ENCODE measurements at regions not wholly inside any gene's neighbourhood (a gene's known extent, or its start where the extent isn't known, plus 50 kb on each side); places are given as distances from the start of the nearest gene placed in this dataset.

GRCh38 chr1:36579039-36579438 is 96.3 kb upstream of the CSF3R start (continued):
- TF ChIP-seq ZNF8 (CRISPR knock-in tag; IDR thresholded peaks at IDR 0.05): no peak
- no peak for TF ChIP-seq OSR1 (CRISPR knock-in tag; IDR thresholded peaks at IDR 0.05)
- TF ChIP-seq SNAI2 (CRISPR knock-in tag; IDR thresholded peaks at IDR 0.05): no peak
- TF ChIP-seq PPARA (CRISPR knock-in tag; IDR thresholded peaks at IDR 0.05; ENCODE audit: borderline replicate concordance): no peak

GRCh38 chr1:36576551-36577110 is 93.9 kb upstream of the CSF3R start:
- TF ChIP-seq CSRNP3 (CRISPR knock-in tag; IDR thresholded peaks at IDR 0.05) (no peak), ZC3H10 (CRISPR knock-in tag; IDR thresholded peaks at IDR 0.05) (no peak)
- ATAC-seq: no peak; the same call in 2 of the 3 replicates

- peak; percentile 97 for ATAC-seq
- TF ChIP-seq TCF4 (CRISPR knock-in tag; IDR thresholded peaks at IDR 0.05; ENCODE audit: borderline replicate concordance) (no peak), ESRRG (CRISPR knock-in tag; IDR thresholded peaks at IDR 0.05) (no peak), ARNTL (CRISPR knock-in tag; IDR thresholded peaks at IDR 0.05; ENCODE audit: borderline replicate concordance, low read depth) (no peak), ZFP3 (CRISPR knock-in tag; IDR thresholded peaks at IDR 0.05) (no peak), ZNF8 (CRISPR knock-in tag; IDR thresholded peaks at IDR 0.05) (no peak), RARB (CRISPR knock-in tag; IDR thresholded peaks at IDR 0.05) (no peak), CSDC2 (CRISPR knock-in tag; IDR thresholded peaks at IDR 0.05) (no peak), OSR1 (CRISPR knock-in tag; IDR thresholded peaks at IDR 0.05) (no peak), ZNF565 (CRISPR knock-in tag; conservative IDR thresholded peaks at IDR 0.05; ENCODE audit: low read depth) (no peak), CSRNP3 (CRISPR knock-in tag; IDR thresholded peaks at IDR 0.05) (no peak), ISL1 (CRISPR knock-in tag; IDR thresholded peaks at IDR 0.05) (no peak), BACH2 (CRISPR knock-in tag; IDR thresholded peaks at IDR 0.05; ENCODE audit: borderline replicate concordance) (no peak), ZC3H10 (CRISPR knock-in tag; IDR thresholded peaks at IDR 0.05) (no peak), ZFP30 (CRISPR knock-in tag; IDR thresholded peaks at IDR 0.05) (no peak), TSHZ2 (CRISPR knock-in tag; IDR thresholded peaks at IDR 0.05) (no peak)
- TF ChIP-seq, protein P1, sequence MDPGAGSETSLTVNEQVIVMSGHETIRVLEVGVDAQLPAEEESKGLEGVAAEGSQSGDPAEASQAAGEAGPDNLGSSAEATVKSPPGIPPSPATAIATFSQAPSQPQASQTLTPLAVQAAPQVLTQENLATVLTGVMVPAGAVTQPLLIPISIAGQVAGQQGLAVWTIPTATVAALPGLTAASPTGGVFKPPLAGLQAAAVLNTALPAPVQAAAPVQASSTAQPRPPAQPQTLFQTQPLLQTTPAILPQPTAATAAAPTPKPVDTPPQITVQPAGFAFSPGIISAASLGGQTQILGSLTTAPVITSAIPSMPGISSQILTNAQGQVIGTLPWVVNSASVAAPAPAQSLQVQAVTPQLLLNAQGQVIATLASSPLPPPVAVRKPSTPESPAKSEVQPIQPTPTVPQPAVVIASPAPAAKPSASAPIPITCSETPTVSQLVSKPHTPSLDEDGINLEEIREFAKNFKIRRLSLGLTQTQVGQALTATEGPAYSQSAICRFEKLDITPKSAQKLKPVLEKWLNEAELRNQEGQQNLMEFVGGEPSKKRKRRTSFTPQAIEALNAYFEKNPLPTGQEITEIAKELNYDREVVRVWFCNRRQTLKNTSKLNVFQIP (CRISPR knock-in tag; IDR thresholded peaks at IDR 0.05; ENCODE audit: borderline replicate concordance, low read depth): no peak
These were observed 93.4 kb upstream of the CSF3R start for GRCh38 chr1:36576118-36576517.

DNA sequence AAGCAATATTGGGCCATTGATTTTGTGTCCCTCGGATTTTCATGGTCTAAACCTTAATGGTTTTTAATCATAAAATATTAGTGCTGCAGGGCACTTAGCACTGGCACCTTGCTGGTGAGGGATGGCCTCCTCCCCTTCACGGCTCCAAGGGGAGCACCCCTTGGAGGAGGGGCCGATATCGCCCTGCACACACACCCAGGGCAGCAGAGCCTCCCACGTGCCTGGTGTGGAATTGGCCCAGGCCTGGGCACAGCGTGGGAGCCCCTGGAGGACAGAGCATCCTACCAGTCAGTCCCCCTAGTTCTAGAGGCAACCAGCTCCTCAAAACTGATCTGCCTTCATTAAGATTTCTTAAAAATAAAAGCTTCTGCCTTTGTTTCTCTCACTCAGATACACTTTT is 90.7 kb upstream of the CSF3R start:
- ATAC-seq: no peak
- TF ChIP-seq ZNF8 (CRISPR knock-in tag; IDR thresholded peaks at IDR 0.05) (no peak), TCF4 (CRISPR knock-in tag; IDR thresholded peaks at IDR 0.05; ENCODE audit: borderline replicate concordance) (no peak), BACH2 (CRISPR knock-in tag; IDR thresholded peaks at IDR 0.05; ENCODE audit: borderline replicate concordance) (no peak), GLIS3 (CRISPR knock-in tag; IDR thresholded peaks at IDR 0.05) (no peak), CREB5 (CRISPR knock-in tag; IDR thresholded peaks at IDR 0.05; ENCODE audit: low read depth) (no peak), OSR1 (CRISPR knock-in tag; IDR thresholded peaks at IDR 0.05) (no peak), TOX (CRISPR knock-in tag; IDR thresholded peaks at IDR 0.05; ENCODE audit: borderline replicate concordance) (no peak), ESRRG (CRISPR knock-in tag; IDR thresholded peaks at IDR 0.05) (no peak), ZNF565 (CRISPR knock-in tag; conservative IDR thresholded peaks at IDR 0.05; ENCODE audit: low read depth) (no peak), PPARA (CRISPR knock-in tag; IDR thresholded peaks at IDR 0.05; ENCODE audit: borderline replicate concordance) (no peak), RARB (CRISPR knock-in tag; IDR thresholded peaks at IDR 0.05) (no peak), CSRNP3 (CRISPR knock-in tag; IDR thresholded peaks at IDR 0.05) (no peak)
- TF ChIP-seq, protein P1 (CRISPR knock-in tag; IDR thresholded peaks at IDR 0.05; ENCODE audit: borderline replicate concordance, low read depth): no peak
